Prostate gland (tissue), 2 donors: ENCODE measurements at regions not wholly inside any gene's neighbourhood (a gene's known extent, or its start where the extent isn't known, plus 50 kb on each side); places are given as distances from the start of the nearest gene placed in this dataset.

Experiments used
- DNase-seq: peaks from one replicate; pipeline ENCODE4 v3.0.0-alpha.2; 2019; ENCODE audit warnings: low spot score
- H3K27ac ChIP-seq, 2 donors: fragments of 200-600 bp; sonication (generic); 2 replicates each; pipeline ENCODE4 v1.5.1; 2017 to 2019
- H3K27me3 ChIP-seq: fragments of 200-600 bp; sonication (generic); replicated peaks from 2 replicates; pipeline ENCODE4 v1.5.1; 2019; ENCODE audit not compliant: insufficient read depth
- H3K36me3 ChIP-seq, 2 donors: fragments of 200-600 bp; sonication (generic); 1 replicate in 1 of 2; 2 replicates in 1 of 2; pipeline versions ENCODE4 v1.5.1 to v1.8.1; 2017 to 2019
- H3K4me1 ChIP-seq: fragments of 200-600 bp; sonication (generic); replicated peaks from 2 replicates; pipeline ENCODE4 v1.5.1; 2019
- H3K4me3 ChIP-seq, 2 donors: fragments of 200-600 bp; sonication (generic); 2 replicates each; pipeline ENCODE4 v1.5.1; 2017 to 2019
- H3K9me3 ChIP-seq: fragments of 200-600 bp; sonication (generic); 2 replicates; pipeline ENCODE4 v1.5.1; 2017
- CTCF ChIP-seq, 4 experiments: fragments of 200-600 bp in 2 of 4; fragments of 450-650 bp in 2 of 4; sonication (generic) in 2 of 4; IDR thresholded peaks; 1 replicate in 3 of 4; 2 replicates in 1 of 4; pipeline ENCODE4 v1.5.1; 2016 to 2019; ENCODE audit warnings: antibody characterized with exemption in 4 of 4, mild to moderate bottlenecking in 2 of 4, moderate library complexity in 2 of 4
- POLR2A ChIP-seq: fragments of 450-650 bp; IDR thresholded peaks from one replicate; pipeline ENCODE4 v1.6.1; 2016; ENCODE audit warnings: antibody characterized with exemption, mild to moderate bottlenecking
- POLR2AphosphoS5 ChIP-seq: sonication (generic); formaldehyde crosslinking; IDR thresholded peaks from one replicate; pipeline ENCODE4 v1.6.1; 2017; ENCODE audit warnings: antibody characterized with exemption
- WGBS: methylation state at CpG from one replicate; pipeline ENCODE4 v1.1.5; 2018; 5-methylcytosine and 5-hydroxymethylcytosine counted together
- intact Hi-C: fragments of 100-400 bp; cut with DNase I; formaldehyde crosslinking; loops from one replicate; pipeline ENCODE4 v1.14.2; 2022

- Histone ChIP-seq H3K4me1 (no peaks in the 10 kb centered on the region), H3K27me3 (no peaks in the 10 kb centered on the region), H3K9me3 (no peaks in the 10 kb centered on the region), H3K27ac (no peak overlapping the region), H3K4me3 (no peak overlapping the region), H3K36me3 (no peaks in the 10 kb centered on the region)
- 91% methylated on average over 4 of the region's 4 CpGs for WGBS
- no peak for DNase-seq
- TF ChIP-seq POLR2A (no peak), POLR2AphosphoS5 (no peak), CTCF (IDR thresholded peaks at IDR 0.05) (no peak)
- intact Hi-C loops, result no loop called here
These were observed 165.4 kb upstream of the DCBLD2 start for GRCh38 chr3:99066863-99067262.

GRCh38 chr3:99049164-99049563 lies 147.7 kb upstream of the DCBLD2 start:
- intact Hi-C loops, result no loop called here
- no peaks in the 10 kb centered on the region for H3K36me3 ChIP-seq
- no peaks in the 10 kb centered on the region for H3K4me1 ChIP-seq
- no peak for TF ChIP-seq CTCF (IDR thresholded peaks at IDR 0.05)
- no peak for TF ChIP-seq POLR2AphosphoS5
- TF ChIP-seq POLR2A, result no peak
- WGBS, result 67% methylated on average over 1 of the region's 1 CpG
- no peaks in the 10 kb centered on the region for H3K27me3 ChIP-seq
- no peak for DNase-seq
- H3K27ac ChIP-seq, result no peak overlapping the region
- no peak overlapping the region for H3K4me3 ChIP-seq
- H3K9me3 ChIP-seq, result no peaks in the 10 kb centered on the region

- no peak for TF ChIP-seq POLR2A
- no peak for TF ChIP-seq POLR2AphosphoS5
- no peak for TF ChIP-seq CTCF (IDR thresholded peaks at IDR 0.05)
- WGBS, result 97% methylated on average over 2 of the region's 2 CpGs
- DNase-seq, result no peak
- intact Hi-C loops, result no loop called here
- H3K4me1 ChIP-seq, result no peaks in the 10 kb centered on the region
- H3K27me3 ChIP-seq, result no peaks in the 10 kb centered on the region
- H3K27ac ChIP-seq, result no peak overlapping the region
- no peaks in the 10 kb centered on the region for H3K9me3 ChIP-seq
- H3K36me3 ChIP-seq, result no peaks in the 10 kb centered on the region
- H3K4me3 ChIP-seq, result no peak overlapping the region
These were observed 140.3 kb upstream of the DCBLD2 start for GRCh38 chr3:99041747-99042146.

- WGBS, result 85% methylated on average over 4 of the region's 4 CpGs
- no peak for DNase-seq
- H3K27me3 ChIP-seq, result no peaks in the 10 kb centered on the region
- H3K4me1 ChIP-seq, result no peaks in the 10 kb centered on the region
- H3K27ac ChIP-seq, result no peak overlapping the region
- no peaks in the 10 kb centered on the region for H3K9me3 ChIP-seq
- intact Hi-C loops, result no loop called here
- no peak for TF ChIP-seq POLR2AphosphoS5
- no peak for TF ChIP-seq POLR2A
- TF ChIP-seq CTCF (IDR thresholded peaks at IDR 0.05), result no peak
- H3K4me3 ChIP-seq, result no peak overlapping the region
- no peaks in the 10 kb centered on the region for H3K36me3 ChIP-seq
These were observed 130.3 kb upstream of the DCBLD2 start for GRCh38 chr3:99031778-99032177.

- no peaks in the 10 kb centered on the region for H3K27me3 ChIP-seq
- H3K9me3 ChIP-seq, result no peaks in the 10 kb centered on the region
- H3K36me3 ChIP-seq, result no peaks in the 10 kb centered on the region
- no peaks in the 10 kb centered on the region for H3K4me1 ChIP-seq
- no peak overlapping the region for H3K27ac ChIP-seq
- 31% methylated on average over 2 of the region's 2 CpGs for WGBS
- TF ChIP-seq POLR2A (no peak), CTCF (IDR thresholded peaks at IDR 0.05) (peak; percentile 11 to 73 (median 60))
- H3K4me3 ChIP-seq, result no peak overlapping the region
- no peak for DNase-seq
- intact Hi-C loops, result loop anchor here (5.0 to 10.0 kb wide), 4 partner anchors 151 to 761 kb away; no protein-coding TSS in a partner anchor
These were observed 122.2 kb upstream of the DCBLD2 start for GRCh38 chr3:99023590-99024192.
